H9 (cell line): ENCODE measurements at regions not wholly inside any gene's neighbourhood (a gene's known extent, or its start where the extent isn't known, plus 50 kb on each side); places are given as distances from the start of the nearest gene placed in this dataset.

Source experiments
- DNase-seq: peaks from one replicate; pipeline ENCODE4 v3.0.0-alpha.2; 2017
- H2AFZ ChIP-seq: one replicate; pipeline ENCODE4 v1.6.1; 2013; ENCODE audit warnings: mild to moderate bottlenecking, low read length, control low read depth, moderate library complexity
- H2AK5ac ChIP-seq: 2 replicates; pipeline ENCODE4 v1.6.1; 2013; ENCODE audit warnings: low read length, control low read depth, mixed read lengths; ENCODE audit not compliant: insufficient read length
- H2BK120ac ChIP-seq: one replicate; pipeline ENCODE4 v1.6.1; 2013; ENCODE audit warnings: low read depth, mild to moderate bottlenecking, low read length, control low read depth, inconsistent platforms; ENCODE audit not compliant: poor library complexity, severe bottlenecking
- H2BK12ac ChIP-seq: 2 replicates; pipeline ENCODE4 v1.6.1; 2013; ENCODE audit warnings: low read length, control low read depth, mixed read lengths, low read depth; ENCODE audit not compliant: insufficient read length
- H2BK15ac ChIP-seq: 2 replicates; pipeline ENCODE4 v1.6.1; 2013; ENCODE audit warnings: low read depth, low read length, control low read depth
- H2BK20ac ChIP-seq: one replicate; pipeline ENCODE4 v1.6.1; 2013; ENCODE audit warnings: low read depth, mild to moderate bottlenecking, low read length, control low read depth, inconsistent platforms; ENCODE audit not compliant: poor library complexity, severe bottlenecking
- H2BK5ac ChIP-seq: 2 replicates; pipeline ENCODE4 v1.6.1; 2013; ENCODE audit warnings: low read length, control low read depth, mixed read lengths; ENCODE audit not compliant: insufficient read length
- H3K14ac ChIP-seq: 2 replicates; pipeline ENCODE4 v1.6.1; 2013; ENCODE audit warnings: low read length, control low read depth; ENCODE audit not compliant: insufficient read depth
- H3K18ac ChIP-seq: 2 replicates; pipeline ENCODE4 v1.6.1; 2013; ENCODE audit warnings: low read depth, mild to moderate bottlenecking, mixed read lengths, low read length, control low read depth; ENCODE audit not compliant: insufficient read length
- H3K23ac ChIP-seq: 2 replicates; pipeline ENCODE4 v1.6.1; 2013; ENCODE audit warnings: low read length, control low read depth, mixed read lengths, low read depth; ENCODE audit not compliant: insufficient read length
- H3K23me2 ChIP-seq: 2 replicates; pipeline ENCODE4 v1.6.1; 2013; ENCODE audit warnings: low read depth, mild to moderate bottlenecking, mixed read lengths, low read length, control low read depth; ENCODE audit not compliant: insufficient read length, poor library complexity, severe bottlenecking
- H3K27ac ChIP-seq: 2 replicates; pipeline ENCODE4 v1.5.1; 2013; ENCODE audit warnings: low read length, control low read depth, mixed read lengths, low read depth; ENCODE audit not compliant: insufficient read length
- H3K27me3 ChIP-seq: 2 replicates; pipeline ENCODE4 v1.6.1; 2013; ENCODE audit warnings: low read length, control low read depth, inconsistent platforms; ENCODE audit not compliant: insufficient read depth
- H3K4ac ChIP-seq: 2 replicates; pipeline ENCODE4 v1.6.1; 2013; ENCODE audit warnings: low read depth, mild to moderate bottlenecking, control low read depth, inconsistent platforms, low read length, moderate library complexity
- H3K4me1 ChIP-seq: 2 replicates; pipeline ENCODE4 v1.6.1; 2013; ENCODE audit warnings: low read length, control low read depth, inconsistent platforms; ENCODE audit not compliant: insufficient read depth
- H3K4me2 ChIP-seq: 2 replicates; pipeline ENCODE4 v1.6.1; 2013; ENCODE audit warnings: low read length, control low read depth, mixed read lengths; ENCODE audit not compliant: insufficient read length, insufficient read depth
- H3K56ac ChIP-seq: 2 replicates; pipeline ENCODE4 v1.6.1; 2013; ENCODE audit warnings: low read depth, mild to moderate bottlenecking, mixed read lengths, low read length, control low read depth; ENCODE audit not compliant: insufficient read length
- H3K79me1 ChIP-seq: 2 replicates; pipeline ENCODE4 v1.6.1; 2013; ENCODE audit warnings: low read depth, mild to moderate bottlenecking, moderate library complexity, low read length, control low read depth, inconsistent platforms; ENCODE audit not compliant: insufficient read depth, poor library complexity, severe bottlenecking
- H3K79me2 ChIP-seq: 2 replicates; pipeline ENCODE4 v1.6.1; 2013; ENCODE audit warnings: low read length, control low read depth, inconsistent platforms; ENCODE audit not compliant: insufficient read depth
- H3K9ac ChIP-seq: 2 replicates; pipeline ENCODE4 v1.6.1; 2013; ENCODE audit warnings: low read length, control low read depth, mixed read lengths; ENCODE audit not compliant: insufficient read length; ENCODE audit errors: extremely low read depth
- H3K9me3 ChIP-seq: one replicate; pipeline ENCODE4 v1.6.1; 2013; ENCODE audit warnings: low read depth, low read length, inconsistent platforms; ENCODE audit not compliant: control insufficient read depth
- H3T11ph ChIP-seq: one replicate; pipeline ENCODE4 v1.6.1; 2013; ENCODE audit warnings: mild to moderate bottlenecking, low read length, control low read depth, inconsistent platforms
- H4K20me1 ChIP-seq: one replicate; pipeline ENCODE4 v1.6.1; 2013; ENCODE audit not compliant: control insufficient read depth, insufficient read length, insufficient read depth
- H4K5ac ChIP-seq: 2 replicates; pipeline ENCODE4 v1.6.1; 2013; ENCODE audit warnings: low read depth, mild to moderate bottlenecking, mixed read lengths, low read length, control low read depth; ENCODE audit not compliant: insufficient read length
- H4K8ac ChIP-seq: replicated peaks from 2 replicates; pipeline ENCODE4 v1.6.1; 2013; ENCODE audit warnings: low read length, control low read depth, mixed read lengths, low read depth; ENCODE audit not compliant: insufficient read length
- H4K91ac ChIP-seq: 2 replicates; pipeline ENCODE4 v1.6.1; 2013; ENCODE audit warnings: low read depth, mild to moderate bottlenecking, moderate library complexity, mixed read lengths, low read length, control low read depth; ENCODE audit not compliant: insufficient read length
- H3K27ac Mint-ChIP-seq, 3 experiments: 2 replicates in 2 of 3; 3 replicates in 1 of 3; pipeline ENCODE4 v1.8.0; 2020 to 2021; ENCODE audit warnings: mixed read lengths in 3 of 3, mild to moderate bottlenecking in 1 of 3, moderate library complexity in 1 of 3
- H3K27me3 Mint-ChIP-seq: 2 replicates; pipeline ENCODE4 v1.8.0; 2021; ENCODE audit warnings: low read depth, mild to moderate bottlenecking, moderate library complexity, mixed read lengths
- H3K36me3 Mint-ChIP-seq, 3 experiments: 2 replicates in 2 of 3; 3 replicates in 1 of 3; pipeline ENCODE4 v1.8.0; 2020 to 2021; ENCODE audit warnings: low read depth in 3 of 3, mixed read lengths in 3 of 3; ENCODE audit not compliant: insufficient read depth in 1 of 3
- H3K4me1 Mint-ChIP-seq, 2 experiments: 2 replicates each; pipeline ENCODE4 v1.8.0; 2020; ENCODE audit warnings: mixed read lengths in 2 of 2
- H3K4me3 Mint-ChIP-seq, 2 experiments: 2 replicates in 1 of 2; 3 replicates in 1 of 2; pipeline ENCODE4 v1.8.0; 2020 to 2021; ENCODE audit warnings: mild to moderate bottlenecking in 2 of 2, mixed read lengths in 2 of 2, moderate library complexity in 1 of 2
- H3K9me3 Mint-ChIP-seq, 2 experiments: 2 replicates in 1 of 2; 3 replicates in 1 of 2; pipeline ENCODE4 v1.8.0; 2020; ENCODE audit warnings: mild to moderate bottlenecking in 2 of 2, mixed read lengths in 2 of 2, moderate library complexity in 1 of 2
- CTCF ChIP-seq: fragments of 200-600 bp; sonication (generic); conservative IDR thresholded peaks from 3 replicates; pipeline ENCODE4 v1.8.0; 2021; ENCODE audit warnings: antibody characterized with exemption, mild to moderate bottlenecking
- WGBS: extraction: QIAGEN DNeasy Blood & Tissue Kit; methylation state at CpG from one replicate; pipeline ENCODE4 v1.1.7; 2013; ENCODE audit warnings: missing lambda C conversion rate, low lambda C conversion rate, mixed read lengths; ENCODE audit not compliant: insufficient read length; ENCODE audit errors: extremely low coverage; 5-methylcytosine and 5-hydroxymethylcytosine counted together

GRCh38 chr1:81582467-81582986 is 218.2 kb upstream of the ADGRL2 start:
- Histone ChIP-seq H3K14ac (no peak overlapping the region), H3K56ac (no peak overlapping the region), H2BK20ac (no peak overlapping the region), H3K23me2 (no peaks in the 10 kb centered on the region), H3K79me2 (no peaks in the 10 kb centered on the region), H2AK5ac (no peak overlapping the region), H4K91ac (no peak overlapping the region), H2BK5ac (no peak overlapping the region), H3K27ac (no peak overlapping the region), H3K4me2 (no peak overlapping the region), H2AFZ (no peak overlapping the region), H4K20me1 (no peaks in the 10 kb centered on the region), H3T11ph (no peak overlapping the region), H3K9me3 (no peaks in the 10 kb centered on the region), H2BK15ac (no peak overlapping the region), H3K27me3 (no peaks in the 10 kb centered on the region), H3K9ac (no peak overlapping the region), H4K8ac (no peak overlapping the region), H3K4me1 (no peaks in the 10 kb centered on the region), H3K18ac (no peak overlapping the region), H3K79me1 (no peaks in the 10 kb centered on the region), H3K4ac (no peak overlapping the region), H2BK12ac (no peak overlapping the region), H2BK120ac (no peak overlapping the region), H3K23ac (no peak overlapping the region), H4K5ac (no peak overlapping the region)
- no peaks in the 10 kb centered on the region for H3K36me3 Mint-ChIP-seq
- H3K27me3 Mint-ChIP-seq: no peaks in the 10 kb centered on the region
- H3K27ac Mint-ChIP-seq: no peak overlapping the region
- DNase-seq: no peak
- TF ChIP-seq CTCF: no peak
- H3K4me3 Mint-ChIP-seq: no peak overlapping the region
- WGBS: no CpG with 5 or more reads among the region's 2 CpGs
- peaks cover 18 to 22% of the 10 kb centered on the region in 2 experiments for H3K4me1 Mint-ChIP-seq
- H3K9me3 Mint-ChIP-seq: no peaks in the 10 kb centered on the region
